ENCODE measurements at regions not wholly inside any gene's neighbourhood (a gene's known extent, or its start where the extent isn't known, plus 50 kb on each side); places are given as distances from the start of the nearest gene placed in this dataset.

GRCh38 chr4:44845993-44846392 lies 119.6 kb upstream of the GNPDA2 start:
- TF ChIP-seq CTCF (IDR thresholded peaks at IDR 0.05) (no peak), POLR2A (IDR thresholded peaks at IDR 0.05) (no peak)

All from Peyer's patch (tissue), 4 donors.